IgD-negative memory B cell (primary cell): ENCODE measurements at regions not wholly inside any gene's neighbourhood (a gene's known extent, or its start where the extent isn't known, plus 50 kb on each side); places are given as distances from the start of the nearest gene placed in this dataset.
"Not testable (repeated sequence)": the region's sequence is repeated elsewhere in the genome, so short reads cannot be mapped to it uniquely, and the experiment has no call there.

Experiments used
- H3K27ac Mint-ChIP-seq, 3 donors: one replicate each; pipeline ENCODE4 v1.8.0; 2020 to 2022; ENCODE audit warnings: mild to moderate bottlenecking in 3 of 3, mixed read lengths in 3 of 3, moderate library complexity in 1 of 3
- H3K27me3 Mint-ChIP-seq: one replicate; pipeline ENCODE4 v1.8.0; 2021; ENCODE audit warnings: mixed read lengths
- H3K36me3 Mint-ChIP-seq: one replicate; pipeline ENCODE4 v1.8.0; 2020; ENCODE audit warnings: mild to moderate bottlenecking, mixed read lengths
- H3K4me1 Mint-ChIP-seq, 3 donors: one replicate each; pipeline ENCODE4 v1.8.0; 2020 to 2022; ENCODE audit warnings: mixed read lengths in 3 of 3, mild to moderate bottlenecking in 1 of 3
- H3K4me3 Mint-ChIP-seq, 4 donors: one replicate each; pipeline ENCODE4 v1.8.0; 2020 to 2022; ENCODE audit warnings: mild to moderate bottlenecking in 4 of 4, mixed read lengths in 4 of 4, moderate library complexity in 3 of 4
- H3K9me3 Mint-ChIP-seq, 3 donors: one replicate each; pipeline ENCODE4 v1.8.0; 2020 to 2021; ENCODE audit warnings: mixed read lengths in 3 of 3, mild to moderate bottlenecking in 1 of 3

GRCh38 chr9:87393706-87394230 lies 103.9 kb upstream of the DAPK1 start:
- H3K27ac Mint-ChIP-seq = no peak overlapping the region
- H3K4me3 Mint-ChIP-seq = no peak overlapping the region
- no peaks in the 10 kb centered on the region for H3K27me3 Mint-ChIP-seq
- no peaks in the 10 kb centered on the region for H3K36me3 Mint-ChIP-seq
- no peaks in the 10 kb centered on the region for H3K4me1 Mint-ChIP-seq
- peaks cover 0 to 3% (median 0%) of the 10 kb centered on the region in 3 donors for H3K9me3 Mint-ChIP-seq

GRCh38 chr9:87395804-87396479 lies 101.7 kb upstream of the DAPK1 start:
- H3K4me1 Mint-ChIP-seq = no peaks in the 10 kb centered on the region
- H3K27me3 Mint-ChIP-seq = no peaks in the 10 kb centered on the region
- peaks cover 0 to 3% (median 0%) of the 10 kb centered on the region in 3 donors for H3K9me3 Mint-ChIP-seq
- H3K27ac Mint-ChIP-seq = no peak overlapping the region
- no peaks in the 10 kb centered on the region for H3K36me3 Mint-ChIP-seq
- H3K4me3 Mint-ChIP-seq = no peak overlapping the region

GRCh38 chr9:87401681-87402080 lies 96.0 kb upstream of the DAPK1 start:
- Mint-ChIP-seq H3K27me3 (no peaks in the 10 kb centered on the region), H3K9me3 (peaks cover 0 to 2% (median 0%) of the 10 kb centered on the region in 3 donors), H3K4me1 (no peaks in the 10 kb centered on the region), H3K4me3 (no peak overlapping the region), H3K27ac (no peak overlapping the region), H3K36me3 (peaks cover 2% of the 10 kb centered on the region)

- no peak overlapping the region for H3K4me3 Mint-ChIP-seq
Measured at GRCh38 chr9:87402537-87402936, 95.1 kb upstream of the DAPK1 start.

GRCh38 chr9:87405677-87406542 lies 91.8 kb upstream of the DAPK1 start:
- no peak overlapping the region for H3K27ac Mint-ChIP-seq
- no peaks in the 10 kb centered on the region for H3K4me1 Mint-ChIP-seq
- no peaks in the 10 kb centered on the region for H3K27me3 Mint-ChIP-seq
- no peak overlapping the region for H3K4me3 Mint-ChIP-seq
- peaks cover 2% of the 10 kb centered on the region for H3K36me3 Mint-ChIP-seq
- H3K9me3 Mint-ChIP-seq = peaks cover 0 to 2% (median 0%) of the 10 kb centered on the region in 3 donors

More at GRCh38 chr9:87402537-87402936, 95.1 kb upstream of the DAPK1 start:
- Mint-ChIP-seq H3K27ac (no peak overlapping the region), H3K27me3 (no peaks in the 10 kb centered on the region), H3K4me1 (no peaks in the 10 kb centered on the region), H3K9me3 (peaks cover 0 to 2% (median 0%) of the 10 kb centered on the region in 3 donors), H3K36me3 (peaks cover 2% of the 10 kb centered on the region)

GRCh38 chr9:87406543-87407166 lies 91.0 kb upstream of the DAPK1 start:
- H3K36me3 Mint-ChIP-seq = peaks cover 2% of the 10 kb centered on the region
- H3K27me3 Mint-ChIP-seq = no peaks in the 10 kb centered on the region
- no peaks in the 10 kb centered on the region for H3K4me1 Mint-ChIP-seq
- no peak overlapping the region for H3K27ac Mint-ChIP-seq
- no peak overlapping the region for H3K4me3 Mint-ChIP-seq
- peaks cover 0 to 2% (median 0%) of the 10 kb centered on the region in 3 donors for H3K9me3 Mint-ChIP-seq

GRCh38 chr9:87410047-87411005 lies 87.3 kb upstream of the DAPK1 start:
- not testable (repeated sequence) for H3K4me1 Mint-ChIP-seq, H3K27ac Mint-ChIP-seq, H3K9me3 Mint-ChIP-seq, H3K4me3 Mint-ChIP-seq, H3K36me3 Mint-ChIP-seq, H3K27me3 Mint-ChIP-seq

GRCh38 chr9:87420884-87421283 lies 76.8 kb upstream of the DAPK1 start:
- Mint-ChIP-seq H3K27me3 (no peaks in the 10 kb centered on the region), H3K9me3 (peaks cover 0 to 9% (median 7%) of the 10 kb centered on the region in 3 donors), H3K27ac (no peak overlapping the region), H3K4me1 (no peaks in the 10 kb centered on the region), H3K36me3 (peaks cover 1% of the 10 kb centered on the region), H3K4me3 (no peak overlapping the region)

GRCh38 chr9:87421734-87422133 lies 75.9 kb upstream of the DAPK1 start:
- Mint-ChIP-seq H3K36me3 (peaks cover 1% of the 10 kb centered on the region), H3K27me3 (no peaks in the 10 kb centered on the region), H3K9me3 (peaks cover 0 to 9% (median 7%) of the 10 kb centered on the region in 3 donors), H3K27ac (no peak overlapping the region), H3K4me1 (no peaks in the 10 kb centered on the region), H3K4me3 (no peak overlapping the region)

GRCh38 chr9:87422999-87423398 lies 74.7 kb upstream of the DAPK1 start:
- no peak overlapping the region for H3K4me3 Mint-ChIP-seq
- H3K27me3 Mint-ChIP-seq = no peaks in the 10 kb centered on the region
- no peaks in the 10 kb centered on the region for H3K4me1 Mint-ChIP-seq
- peaks cover 0 to 9% (median 7%) of the 10 kb centered on the region in 3 donors for H3K9me3 Mint-ChIP-seq
- H3K27ac Mint-ChIP-seq = no peak overlapping the region
- H3K36me3 Mint-ChIP-seq = peaks cover 1% of the 10 kb centered on the region

GRCh38 chr9:87423885-87424284 lies 73.8 kb upstream of the DAPK1 start:
- not testable (repeated sequence) for H3K36me3 Mint-ChIP-seq, H3K27ac Mint-ChIP-seq, H3K4me1 Mint-ChIP-seq, H3K27me3 Mint-ChIP-seq, H3K9me3 Mint-ChIP-seq, H3K4me3 Mint-ChIP-seq

- H3K27ac Mint-ChIP-seq = no peak overlapping the region
- H3K9me3 Mint-ChIP-seq = peaks cover 0 to 7% (median 6%) of the 10 kb centered on the region in 3 donors
- no peak overlapping the region for H3K4me3 Mint-ChIP-seq
- peaks cover 1% of the 10 kb centered on the region for H3K36me3 Mint-ChIP-seq
- H3K27me3 Mint-ChIP-seq = no peaks in the 10 kb centered on the region
- H3K4me1 Mint-ChIP-seq = no peaks in the 10 kb centered on the region
Measured at GRCh38 chr9:87425202-87425601, 72.5 kb upstream of the DAPK1 start.

GRCh38 chr9:87427851-87428506 lies 69.7 kb upstream of the DAPK1 start:
- Mint-ChIP-seq H3K27ac (no peak overlapping the region), H3K36me3 (peaks cover 1% of the 10 kb centered on the region), H3K4me1 (no peaks in the 10 kb centered on the region), H3K4me3 (no peak overlapping the region), H3K27me3 (no peaks in the 10 kb centered on the region), H3K9me3 (peaks cover 2 to 6% (median 5%) of the 10 kb centered on the region in 3 donors)

- Mint-ChIP-seq H3K36me3 (no peaks in the 10 kb centered on the region), H3K27ac (no peak overlapping the region), H3K4me1 (no peaks in the 10 kb centered on the region), H3K27me3 (no peaks in the 10 kb centered on the region), H3K9me3 (peaks cover 2 to 6% (median 5%) of the 10 kb centered on the region in 3 donors), H3K4me3 (no peak overlapping the region)
Measured at GRCh38 chr9:87428659-87429058, 69.0 kb upstream of the DAPK1 start.
